Rectal smooth muscle tissue (tissue), 1 donor: ENCODE measurements at regions not wholly inside any gene's neighbourhood (a gene's known extent, or its start where the extent isn't known, plus 50 kb on each side); places are given as distances from the start of the nearest gene placed in this dataset.

ENCODE experiments used
- H3K27ac ChIP-seq: one replicate; pipeline ENCODE4 v1.7.0; 2013; ENCODE audit warnings: low read depth, low read length, inconsistent platforms
- H3K27me3 ChIP-seq: one replicate; pipeline ENCODE4 v1.7.0; 2013; ENCODE audit warnings: low read length; ENCODE audit not compliant: control insufficient read depth, insufficient read depth
- H3K36me3 ChIP-seq: one replicate; pipeline ENCODE4 v1.7.0; 2013; ENCODE audit warnings: low read length; ENCODE audit not compliant: control insufficient read depth, insufficient read depth
- H3K4me1 ChIP-seq: one replicate; pipeline ENCODE4 v1.7.0; 2013; ENCODE audit warnings: low read length; ENCODE audit not compliant: control insufficient read depth, insufficient read depth
- H3K4me3 ChIP-seq: one replicate; pipeline ENCODE4 v1.7.0; 2013; ENCODE audit warnings: low read length
- H3K9ac ChIP-seq: one replicate; pipeline ENCODE4 v1.7.0; 2013; ENCODE audit warnings: low read length

DNA sequence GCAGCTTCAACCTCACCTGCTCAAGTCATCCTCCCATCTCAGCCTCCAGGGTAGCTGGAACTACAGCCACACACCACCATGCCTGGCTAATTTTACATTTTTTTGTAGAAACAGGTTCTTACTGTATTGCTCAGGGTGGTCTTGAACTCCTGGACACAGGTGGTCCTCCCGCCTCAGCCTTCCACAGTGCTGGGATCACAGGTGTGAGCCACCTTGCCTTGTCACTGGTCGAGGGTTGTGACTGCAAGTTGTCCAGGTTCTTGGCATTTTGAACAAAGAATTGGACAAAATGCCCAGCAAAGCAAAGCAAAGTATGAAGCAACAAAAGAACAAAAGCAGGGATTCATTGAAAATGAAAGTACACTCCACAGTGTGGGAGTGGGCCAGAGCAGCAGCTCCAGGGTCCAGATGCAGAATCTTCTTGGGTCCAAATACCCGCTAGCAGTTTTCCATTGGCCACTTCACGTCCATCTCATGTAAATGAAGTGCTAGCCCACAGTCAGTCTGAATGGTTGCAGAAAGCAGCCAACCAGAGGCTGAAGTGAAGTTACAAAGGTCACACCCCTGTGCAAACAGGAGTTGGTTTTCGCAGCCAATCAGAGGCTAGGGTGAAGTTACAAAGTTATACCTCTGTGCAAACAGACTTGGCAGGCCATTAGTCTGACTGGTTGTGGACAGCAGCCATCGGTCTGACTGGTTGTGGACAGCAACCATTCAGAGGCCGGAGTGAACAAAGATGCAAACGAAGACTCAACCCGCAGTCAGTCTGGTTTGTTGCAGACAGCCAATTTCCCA lies 109.5 kb upstream of the KIF26B start:
- Histone ChIP-seq H3K36me3 (no peaks in the 10 kb centered on the region), H3K27ac (no peak overlapping the region), H3K4me1 (peaks cover 3% of the 10 kb centered on the region), H3K9ac (no peak overlapping the region), H3K27me3 (no peaks in the 10 kb centered on the region), H3K4me3 (peak overlapping the region; percentile 38)

DNA sequence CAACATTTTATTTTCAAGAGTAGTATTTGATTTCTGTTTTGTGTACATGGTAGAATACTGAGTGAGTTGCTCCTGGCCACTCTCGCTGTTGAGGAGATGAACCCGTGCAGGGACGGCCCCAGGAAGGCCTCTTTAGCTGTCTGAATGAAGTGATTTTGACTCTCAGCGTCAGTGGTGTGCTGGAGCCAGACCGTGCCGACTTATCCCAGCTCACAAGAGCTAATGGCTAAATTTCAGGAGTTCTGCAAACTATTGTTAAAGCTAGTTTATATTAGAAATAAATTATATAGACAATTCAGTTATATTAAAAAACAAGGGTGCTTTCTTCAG lies 111.2 kb upstream of the KIF26B start:
- H3K27ac ChIP-seq, result no peak overlapping the region
- H3K36me3 ChIP-seq, result no peaks in the 10 kb centered on the region
- peaks cover 3% of the 10 kb centered on the region for H3K4me1 ChIP-seq
- H3K4me3 ChIP-seq, result no peak overlapping the region
- no peaks in the 10 kb centered on the region for H3K27me3 ChIP-seq
- H3K9ac ChIP-seq, result no peak overlapping the region

DNA sequence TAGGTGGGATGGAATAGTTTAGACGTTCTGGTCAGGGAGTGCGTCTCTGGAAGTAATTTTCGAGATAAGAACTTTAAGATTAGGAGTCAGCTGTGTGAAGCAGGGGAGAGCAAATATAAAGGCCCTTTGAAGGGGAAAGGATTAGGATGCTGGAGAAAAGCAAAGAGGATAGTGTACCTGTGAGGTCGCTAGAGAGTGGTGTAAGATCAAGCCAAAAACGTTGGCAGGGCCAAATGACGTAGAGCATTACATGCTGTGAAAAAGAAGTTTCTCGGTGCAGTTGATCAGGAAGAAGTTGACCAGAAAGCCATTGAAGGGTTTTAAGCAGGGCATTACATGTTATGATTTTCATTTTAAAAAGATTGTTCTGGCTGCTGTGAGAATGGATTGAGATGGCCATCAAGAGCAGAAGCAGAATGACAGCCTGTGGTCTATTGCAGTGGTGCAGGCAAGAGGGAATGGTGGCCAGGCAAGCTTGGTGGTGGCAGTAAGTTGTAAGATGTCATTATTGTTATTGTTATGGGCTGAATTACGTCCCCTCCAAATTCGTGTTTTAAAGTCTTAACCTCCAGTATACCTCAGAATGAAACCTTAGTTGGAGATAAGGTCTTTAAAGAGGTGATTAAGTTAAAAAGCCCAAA lies 113.6 kb upstream of the KIF26B start:
- no peak overlapping the region for H3K27ac ChIP-seq
- H3K4me3 ChIP-seq, result no peak overlapping the region
- H3K36me3 ChIP-seq, result no peaks in the 10 kb centered on the region
- no peaks in the 10 kb centered on the region for H3K27me3 ChIP-seq
- peaks cover 3% of the 10 kb centered on the region for H3K4me1 ChIP-seq
- H3K9ac ChIP-seq, result no peak overlapping the region

DNA sequence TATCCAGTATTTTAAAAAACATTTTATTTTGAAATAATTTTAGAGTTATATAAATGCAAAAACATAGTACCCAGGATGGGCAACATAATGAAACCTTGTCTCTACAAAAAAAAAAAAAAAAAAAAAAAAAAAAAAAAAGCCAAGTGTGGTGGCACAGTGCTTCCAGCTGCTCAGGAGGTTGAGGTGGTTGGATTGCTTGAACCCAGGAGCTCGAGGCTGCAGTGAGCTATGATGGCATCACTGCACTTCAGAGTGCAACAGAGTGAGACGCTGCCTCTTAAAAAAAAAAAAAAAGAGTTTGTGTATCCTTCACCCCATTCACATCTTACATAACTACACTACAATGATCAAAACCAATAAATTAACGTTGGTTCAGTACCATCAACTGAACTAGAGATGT lies 115.6 kb upstream of the KIF26B start:
- no peaks in the 10 kb centered on the region for H3K36me3 ChIP-seq
- H3K27ac ChIP-seq, result no peak overlapping the region
- no peak overlapping the region for H3K4me3 ChIP-seq
- no peak overlapping the region for H3K9ac ChIP-seq
- peaks cover 3% of the 10 kb centered on the region for H3K4me1 ChIP-seq
- H3K27me3 ChIP-seq, result no peaks in the 10 kb centered on the region

DNA sequence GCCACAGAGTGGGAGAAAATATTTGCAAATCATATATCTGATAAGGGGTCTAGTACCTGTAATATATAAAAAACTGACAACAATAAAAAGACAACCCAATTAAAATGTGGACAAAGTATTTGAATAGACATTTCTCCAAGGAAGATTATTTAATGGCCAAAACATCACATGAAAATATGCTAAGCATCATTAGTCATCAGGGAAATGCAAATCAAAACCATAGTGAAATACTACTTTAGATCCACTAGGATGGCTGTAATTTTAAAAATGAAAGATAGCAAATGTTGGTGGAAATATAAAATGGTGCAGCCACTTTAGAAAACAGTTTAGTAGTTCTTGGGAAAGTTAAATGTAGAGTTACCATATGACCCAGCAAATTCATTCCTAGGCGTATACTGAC lies 118.7 kb upstream of the KIF26B start:
- H3K27ac ChIP-seq, result no peak overlapping the region
- H3K4me1 ChIP-seq, result no peaks in the 10 kb centered on the region
- no peaks in the 10 kb centered on the region for H3K27me3 ChIP-seq
- no peak overlapping the region for H3K4me3 ChIP-seq
- H3K9ac ChIP-seq, result no peak overlapping the region
- H3K36me3 ChIP-seq, result no peaks in the 10 kb centered on the region

DNA sequence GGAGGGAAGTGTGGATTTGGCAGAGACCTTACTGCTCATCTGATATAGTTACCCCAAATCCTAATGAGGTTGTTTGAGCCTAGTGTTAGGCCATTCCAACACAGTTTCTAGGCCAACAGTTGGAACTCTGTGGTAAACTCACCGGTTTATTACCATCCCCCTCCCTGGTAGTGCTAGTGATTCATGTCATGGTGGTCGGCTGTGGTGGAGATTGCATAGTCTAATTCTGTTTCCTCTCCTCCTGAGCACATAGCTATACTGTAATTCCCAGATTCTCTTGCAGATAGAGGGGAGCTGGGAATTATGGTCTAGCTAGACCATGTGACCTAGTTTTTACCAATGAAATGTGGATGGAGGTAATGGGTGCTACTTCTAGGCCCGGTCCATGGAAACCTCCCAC lies 123.7 kb upstream of the KIF26B start:
- no peaks in the 10 kb centered on the region for H3K36me3 ChIP-seq
- H3K27me3 ChIP-seq, result no peaks in the 10 kb centered on the region
- no peak overlapping the region for H3K27ac ChIP-seq
- no peaks in the 10 kb centered on the region for H3K4me1 ChIP-seq
- H3K9ac ChIP-seq, result no peak overlapping the region
- H3K4me3 ChIP-seq, result no peak overlapping the region

DNA sequence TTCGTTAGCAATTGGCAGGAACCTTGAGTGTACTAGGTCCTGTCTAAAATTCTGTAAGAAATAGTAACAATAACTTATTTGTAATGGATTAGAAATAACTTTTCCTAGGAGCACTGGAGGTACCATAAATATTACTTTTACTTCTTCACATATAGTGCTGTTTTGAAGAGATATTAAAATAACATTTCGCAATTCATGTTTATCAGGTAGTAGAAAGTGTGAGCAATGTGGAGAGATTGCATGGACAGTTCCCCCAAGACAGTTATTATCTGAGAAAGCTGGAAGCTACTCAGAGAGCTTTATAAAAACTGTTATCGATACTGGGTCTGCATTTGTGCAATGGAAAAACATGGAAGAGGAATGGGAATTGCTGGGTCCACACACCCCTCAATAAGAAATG lies 128.5 kb upstream of the KIF26B start:
- no peaks in the 10 kb centered on the region for H3K4me1 ChIP-seq
- no peaks in the 10 kb centered on the region for H3K36me3 ChIP-seq
- H3K4me3 ChIP-seq, result no peak overlapping the region
- H3K27me3 ChIP-seq, result no peaks in the 10 kb centered on the region
- no peak overlapping the region for H3K9ac ChIP-seq
- no peak overlapping the region for H3K27ac ChIP-seq

DNA sequence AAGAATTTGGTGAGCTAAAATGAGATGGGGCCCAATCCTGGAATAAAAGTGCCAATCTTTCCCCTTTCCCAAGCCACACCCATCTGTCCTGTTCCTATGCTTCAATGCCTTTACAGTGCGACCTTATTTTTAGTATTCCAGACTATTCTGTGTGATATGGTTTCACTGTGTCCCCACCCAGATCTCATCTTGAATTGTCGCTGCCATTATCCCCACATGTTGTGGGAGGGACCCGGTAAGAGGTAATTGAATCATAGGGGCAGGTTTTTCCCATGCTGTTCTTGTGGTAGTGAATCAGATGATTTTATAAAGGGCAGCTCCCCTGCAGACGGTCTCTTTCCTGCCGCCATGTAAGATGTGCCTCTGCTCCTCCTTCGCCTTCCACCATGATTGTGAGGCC lies 129.3 kb upstream of the KIF26B start:
- no peak overlapping the region for H3K4me3 ChIP-seq
- H3K4me1 ChIP-seq, result no peaks in the 10 kb centered on the region
- no peak overlapping the region for H3K27ac ChIP-seq
- no peaks in the 10 kb centered on the region for H3K27me3 ChIP-seq
- no peak overlapping the region for H3K9ac ChIP-seq
- H3K36me3 ChIP-seq, result no peaks in the 10 kb centered on the region

DNA sequence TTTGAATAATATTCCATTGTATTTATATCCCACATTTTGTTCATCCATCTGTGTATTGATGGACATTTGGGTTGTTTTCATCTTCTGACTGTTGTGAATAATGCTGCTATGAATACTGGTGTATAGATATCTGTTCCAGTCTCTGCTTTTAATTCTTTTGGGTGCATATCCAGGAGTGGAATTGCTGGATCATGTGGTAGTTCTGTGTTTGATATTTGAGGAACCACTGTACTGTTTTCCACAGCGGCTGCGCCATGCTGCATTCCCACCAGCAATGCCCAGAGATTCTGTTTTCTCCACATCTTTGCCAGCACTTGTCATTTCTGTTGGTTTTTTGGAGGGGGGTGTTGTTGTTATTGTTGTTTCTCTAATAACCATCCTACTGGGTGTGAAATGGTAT lies 131.6 kb upstream of the KIF26B start:
- no peaks in the 10 kb centered on the region for H3K4me1 ChIP-seq
- H3K4me3 ChIP-seq, result no peak overlapping the region
- no peaks in the 10 kb centered on the region for H3K36me3 ChIP-seq
- no peak overlapping the region for H3K27ac ChIP-seq
- H3K27me3 ChIP-seq, result no peaks in the 10 kb centered on the region
- H3K9ac ChIP-seq, result no peak overlapping the region

DNA sequence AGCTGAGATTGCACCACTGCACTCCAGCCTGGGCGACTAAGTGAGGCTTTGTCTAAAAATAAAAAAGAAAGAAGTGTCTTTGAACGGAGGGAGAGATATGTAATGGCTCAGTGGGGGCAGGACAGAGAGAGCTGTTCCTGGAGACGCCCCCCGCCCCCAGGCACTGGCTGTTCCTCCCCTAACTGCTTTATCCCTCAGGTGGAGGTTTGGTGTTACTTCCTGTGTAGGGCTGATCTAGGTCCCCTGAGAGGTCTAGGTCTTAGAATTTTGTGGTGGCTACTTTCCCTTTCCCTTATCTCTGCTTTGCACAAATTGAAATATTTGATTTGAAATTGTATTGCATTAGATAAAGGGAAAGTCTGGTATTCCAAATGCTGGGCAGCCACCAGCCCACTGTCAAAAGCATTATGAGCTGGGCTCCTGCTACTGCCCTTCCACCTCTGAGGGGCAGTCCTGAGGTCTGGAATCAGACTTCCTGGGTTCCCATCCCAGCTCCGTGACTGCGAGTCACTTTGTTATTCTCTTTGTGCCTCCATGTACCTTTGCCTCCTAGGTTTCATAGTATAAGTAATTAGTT lies 134.8 kb upstream of the KIF26B start:
- no peak overlapping the region for H3K4me3 ChIP-seq

DNA sequence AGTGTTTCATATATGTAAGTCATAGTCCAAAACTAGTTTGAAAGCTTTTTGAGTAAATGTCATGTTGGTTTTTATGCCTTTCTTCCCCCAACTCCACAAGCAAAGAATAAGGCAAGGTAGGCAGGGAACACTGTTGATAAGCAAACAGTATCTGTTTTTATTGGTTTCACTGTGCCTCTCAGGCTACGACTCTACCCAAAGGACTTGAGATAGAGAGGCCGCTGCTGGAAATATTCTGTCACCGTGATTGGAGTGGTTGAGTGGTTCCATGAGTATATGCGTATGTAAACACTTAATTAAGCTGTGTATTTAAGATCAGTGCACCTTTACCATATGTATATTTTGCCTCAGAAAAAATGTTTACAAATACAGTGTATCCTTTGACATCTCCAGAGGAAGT lies 138.1 kb upstream of the KIF26B start:
- Histone ChIP-seq H3K27ac (no peak overlapping the region), H3K27me3 (no peaks in the 10 kb centered on the region), H3K9ac (no peak overlapping the region), H3K4me1 (no peaks in the 10 kb centered on the region), H3K4me3 (no peak overlapping the region), H3K36me3 (no peaks in the 10 kb centered on the region)

More for the DNA sequence above, 134.8 kb upstream of the KIF26B start:
- Histone ChIP-seq H3K27ac (no peak overlapping the region), H3K9ac (no peak overlapping the region), H3K36me3 (no peaks in the 10 kb centered on the region), H3K4me1 (no peaks in the 10 kb centered on the region), H3K27me3 (no peaks in the 10 kb centered on the region)

DNA sequence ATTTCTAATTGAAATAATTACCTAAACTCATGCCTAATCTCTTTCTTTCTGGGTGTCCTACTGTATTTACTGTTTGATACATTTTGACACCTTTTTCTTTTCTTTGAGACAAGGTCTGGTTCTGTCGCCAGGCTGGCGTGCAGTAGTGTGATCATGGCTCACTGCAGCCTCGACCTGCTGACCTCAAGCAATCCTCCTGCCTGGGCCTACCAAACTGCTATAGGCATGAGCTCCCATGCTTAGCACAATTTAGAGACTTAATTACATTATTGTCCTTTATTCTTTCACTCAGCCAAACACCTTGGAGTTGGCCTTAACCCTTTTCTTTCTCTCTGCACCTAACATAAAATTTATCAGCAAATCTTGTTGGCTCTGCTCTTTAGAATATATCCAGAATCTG lies 139.8 kb upstream of the KIF26B start:
- no peak overlapping the region for H3K9ac ChIP-seq

More for the DNA sequence above, 139.8 kb upstream of the KIF26B start:
- H3K27me3 ChIP-seq, result no peaks in the 10 kb centered on the region
- no peaks in the 10 kb centered on the region for H3K36me3 ChIP-seq
- no peak overlapping the region for H3K4me3 ChIP-seq
- no peak overlapping the region for H3K27ac ChIP-seq
- no peaks in the 10 kb centered on the region for H3K4me1 ChIP-seq
